Daoy (cell line): ENCODE measurements at regions not wholly inside any gene's neighbourhood (a gene's known extent, or its start where the extent isn't known, plus 50 kb on each side); places are given as distances from the start of the nearest gene placed in this dataset.

Experiments used
- DNase-seq: peaks from one replicate; pipeline ENCODE4 v3.0.0-alpha.2; 2015; ENCODE audit warnings: low read depth

GRCh38 chr7:131616487-131617200 lies 60.2 kb upstream of the PODXL start:
- DNase-seq = no peak

- DNase-seq = no peak
These were observed 57.5 kb upstream of the PODXL start for GRCh38 chr7:131613909-131614308.

GRCh38 chr7:131610007-131610406 lies 53.6 kb upstream of the PODXL start:
- peak; percentile 55 for DNase-seq

GRCh38 chr7:131608116-131608500 lies 51.7 kb upstream of the PODXL start:
- no peak for DNase-seq

GRCh38 chr7:131607291-131608115 lies 51.1 kb upstream of the PODXL start:
- DNase-seq = no peak

GRCh38 chr7:131606346-131607290 lies 50.2 kb upstream of the PODXL start:
- DNase-seq = no peak
